ENCODE measurements at regions not wholly inside any gene's neighbourhood (a gene's known extent, or its start where the extent isn't known, plus 50 kb on each side); places are given as distances from the start of the nearest gene placed in this dataset.
"Not testable (repeated sequence)": the region's sequence is repeated elsewhere in the genome, so short reads cannot be mapped to it uniquely, and the experiment has no call there.

DNA sequence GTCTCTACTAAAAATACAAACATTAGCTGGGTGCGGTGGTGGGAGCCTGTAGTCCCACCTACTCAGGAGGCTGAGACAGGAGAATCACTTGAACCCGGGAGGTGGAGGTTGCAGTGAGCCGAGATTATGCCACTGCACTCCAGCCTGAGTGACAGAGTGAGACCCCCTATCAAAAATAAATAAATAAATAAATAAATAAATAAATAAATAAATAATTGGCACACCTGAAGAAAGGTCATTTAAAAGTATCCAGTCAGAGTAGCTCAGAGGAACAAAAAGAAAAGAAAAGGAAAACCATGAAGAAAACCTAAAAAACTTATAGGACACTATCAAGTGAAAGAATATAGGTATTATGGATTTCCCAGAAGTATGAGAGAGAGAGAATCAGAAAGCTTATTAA lies 330.1 kb upstream of the AR start:
- DNase-seq: not testable (repeated sequence)

DNA sequence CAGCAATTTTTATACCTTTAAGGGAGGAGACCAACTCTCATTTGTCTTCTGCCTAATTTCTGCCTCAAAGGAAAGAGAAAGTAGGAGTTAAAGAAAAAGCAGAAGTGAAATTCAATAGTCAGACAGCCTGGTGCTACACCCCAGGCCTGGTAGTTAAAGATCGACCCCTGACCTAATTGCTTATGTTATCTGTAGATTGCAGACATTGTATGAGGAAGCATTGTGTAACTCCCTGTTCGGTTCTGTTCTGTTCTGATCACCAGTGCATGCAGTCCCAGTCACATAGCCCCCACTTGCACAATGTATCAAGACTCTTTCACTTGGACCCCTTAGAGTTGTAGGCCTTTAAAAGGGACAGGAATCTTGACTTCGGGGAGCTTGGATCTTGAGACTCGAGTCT lies 335.9 kb upstream of the AR start:
- DNase-seq: no peak

DNA sequence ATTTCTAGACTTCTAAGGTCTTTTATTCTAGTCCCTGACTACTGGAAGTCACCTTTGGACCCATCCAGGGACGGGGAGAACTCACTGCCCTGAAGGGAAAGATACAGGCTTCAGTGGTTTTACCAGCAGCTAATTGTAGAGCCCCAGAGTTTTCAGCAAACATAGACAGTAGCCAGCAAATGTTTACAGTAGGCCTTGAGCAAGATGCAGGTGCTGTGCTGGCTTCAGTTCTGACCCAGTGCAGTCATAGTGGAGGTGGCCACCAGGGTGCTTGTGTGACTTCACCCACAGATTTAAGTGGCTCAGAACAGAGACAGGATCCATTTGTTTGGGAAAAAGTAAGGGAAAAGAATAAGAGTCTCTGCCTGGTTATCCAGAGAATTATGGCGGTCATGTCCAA lies 384.4 kb upstream of the AR start:
- DNase-seq: no peak

DNA sequence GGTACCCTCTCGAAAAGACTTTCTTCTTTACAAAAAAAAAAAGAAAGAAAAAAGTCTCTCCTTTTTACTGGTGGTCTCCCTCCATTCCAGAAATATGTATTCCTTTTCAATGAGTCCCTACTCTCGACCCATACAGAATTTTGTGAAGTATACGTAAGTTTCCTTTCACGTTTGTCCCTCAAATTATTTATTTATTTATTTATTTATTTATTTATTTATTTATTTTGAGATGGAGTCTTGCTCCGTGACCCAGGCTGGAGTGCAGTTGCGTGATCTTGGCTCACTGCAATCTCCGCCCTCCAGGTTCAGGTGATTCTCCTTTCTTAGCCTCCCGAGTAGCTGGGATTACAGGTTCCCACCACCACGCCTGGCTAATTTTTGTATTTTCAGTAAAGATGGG lies 429.2 kb upstream of the AR start:
- no peak for DNase-seq

GRCh38 chrX:67105758-67106116 lies 438.1 kb upstream of the AR start:
- DNase-seq: no peak

- DNase-seq: no peak
Measured at GRCh38 chrX:67104982-67105757, 438.7 kb upstream of the AR start.

DNA sequence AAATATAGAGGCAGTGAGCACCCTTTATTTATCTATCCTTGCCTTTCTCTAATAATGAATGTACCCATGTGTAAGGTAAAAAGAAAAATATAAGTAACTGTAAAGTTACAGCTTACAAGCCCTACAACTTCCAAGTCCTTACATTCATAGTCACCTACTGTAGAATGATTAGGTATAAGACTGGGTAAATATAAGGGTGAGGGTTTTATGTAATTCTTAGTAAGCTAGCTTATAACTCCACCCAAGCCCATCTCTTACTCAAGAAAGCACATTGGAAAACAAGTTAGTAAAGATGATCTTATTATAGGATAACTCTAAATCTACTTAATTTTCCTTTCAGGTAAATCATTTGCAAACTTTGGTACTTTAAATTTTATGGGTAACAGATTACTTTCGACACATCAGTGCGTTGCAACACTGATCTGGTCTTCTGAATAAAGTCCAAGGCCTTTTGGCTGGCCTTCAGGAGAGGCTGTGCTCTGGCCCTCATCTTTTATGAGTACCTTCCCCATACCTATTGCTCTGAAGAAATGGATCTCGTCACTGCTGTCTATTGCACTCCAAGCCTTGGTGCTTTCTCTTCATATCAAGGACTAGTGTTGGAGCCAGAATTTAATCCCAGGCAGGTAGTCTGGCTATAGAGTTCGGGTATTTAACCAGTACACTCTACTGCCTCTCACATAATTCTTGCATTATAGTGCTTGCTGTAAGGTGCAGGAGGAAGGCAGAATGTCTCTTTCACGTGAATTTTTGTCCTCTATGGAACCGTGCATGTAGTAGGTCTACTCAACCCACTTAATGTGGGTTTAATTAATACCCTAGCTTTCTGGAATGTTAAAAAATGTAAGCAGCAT lies 443.6 kb upstream of the AR start:
- no peak for DNase-seq

DNA sequence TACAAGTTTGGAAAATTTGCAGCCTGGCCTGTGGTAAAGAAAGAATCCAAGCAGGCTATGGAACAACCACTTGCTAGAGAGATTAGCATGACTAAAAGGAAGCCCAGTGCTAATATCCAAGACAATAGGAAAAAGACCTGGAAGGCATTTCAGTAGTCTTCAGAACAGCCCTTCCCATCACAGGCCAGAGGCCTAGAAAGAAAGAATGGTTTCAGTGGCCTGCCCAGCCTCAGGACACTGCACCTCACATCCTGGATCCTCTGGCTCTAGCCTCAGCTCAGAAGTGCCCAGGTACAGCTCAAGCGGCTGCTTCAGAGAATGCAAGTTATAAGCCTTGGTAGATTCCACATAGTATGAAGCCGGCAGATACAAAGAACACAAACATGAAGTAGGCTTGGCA lies 449.8 kb upstream of the AR start:
- no peak for DNase-seq

- no peak for DNase-seq
Measured at GRCh38 chrX:67050760-67051159, 411.9 kb upstream of the EDA2R start.

DNA sequence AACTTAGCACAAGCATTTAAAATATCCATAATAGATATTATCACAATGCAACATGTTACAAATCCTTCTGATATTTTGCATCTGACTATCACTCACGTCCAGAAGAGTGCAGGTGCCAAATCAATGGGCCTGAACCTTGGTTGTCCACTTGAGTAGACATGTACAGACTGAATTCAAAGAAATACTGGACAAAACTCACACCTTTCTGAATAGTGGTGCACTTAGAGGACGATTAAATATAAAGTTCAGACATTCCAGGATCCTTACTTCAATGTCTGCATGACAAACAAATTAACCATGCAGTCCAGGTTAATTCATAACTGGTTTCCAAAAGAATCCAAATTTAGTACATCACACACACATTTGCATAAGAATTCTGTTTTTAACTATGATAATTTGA lies 406.0 kb upstream of the EDA2R start:
- no peak for DNase-seq

DNA sequence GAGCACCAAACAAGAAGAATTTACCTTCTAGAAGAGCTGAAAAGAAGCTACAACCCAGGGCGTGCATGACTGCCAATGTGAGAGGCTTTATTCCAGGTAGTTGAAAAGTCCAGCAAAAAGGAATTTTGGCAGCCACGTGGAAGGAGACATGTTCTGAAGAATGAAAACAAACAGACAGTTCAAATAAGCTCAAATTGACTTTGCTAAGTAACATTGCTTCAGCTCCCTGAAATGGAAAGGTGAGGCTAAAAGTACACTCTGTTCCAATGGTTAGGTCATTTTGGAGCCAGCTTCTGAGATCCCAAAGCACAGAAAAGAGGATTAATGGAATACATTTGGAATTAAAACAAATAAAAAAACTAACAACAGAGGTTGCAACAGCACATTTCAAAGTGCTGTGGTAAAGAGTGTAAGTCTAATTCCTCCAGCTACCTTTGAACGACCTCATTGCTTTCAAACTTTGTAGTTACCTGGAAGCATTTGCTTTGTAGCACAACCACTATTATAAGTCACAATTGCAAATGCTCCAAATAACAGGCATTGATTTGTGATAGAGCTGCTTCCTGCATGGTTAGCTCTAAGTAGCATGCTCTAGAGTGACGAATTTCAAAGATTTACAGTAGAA lies 405.3 kb upstream of the EDA2R start:
- DNase-seq: no peak

- DNase-seq: no peak
Measured at GRCh38 chrX:67004451-67004850, 365.6 kb upstream of the EDA2R start.

DNA sequence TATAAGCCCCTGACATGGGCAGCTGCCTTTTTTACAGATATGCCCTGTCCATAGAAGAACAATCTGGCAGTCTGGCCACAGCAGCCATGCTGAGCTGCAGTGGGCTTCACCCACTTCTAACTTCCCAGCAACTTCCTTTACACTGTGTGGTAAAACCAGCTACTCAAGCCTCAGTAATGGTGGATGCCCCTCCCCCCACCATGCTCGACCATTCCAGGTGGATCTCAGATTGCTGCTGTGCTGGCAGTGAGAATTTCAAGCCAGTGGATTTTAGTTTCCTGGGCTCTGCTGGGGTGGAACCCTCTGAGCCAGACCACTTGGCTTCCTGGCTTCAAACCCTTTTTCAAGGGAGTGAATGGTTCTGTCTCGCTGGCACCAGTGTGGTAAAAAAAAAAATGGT lies 355.9 kb upstream of the EDA2R start:
- DNase-seq: no peak

GRCh38 chrX:66992077-66992476 lies 353.2 kb upstream of the EDA2R start:
- not testable (repeated sequence) for DNase-seq

DNA sequence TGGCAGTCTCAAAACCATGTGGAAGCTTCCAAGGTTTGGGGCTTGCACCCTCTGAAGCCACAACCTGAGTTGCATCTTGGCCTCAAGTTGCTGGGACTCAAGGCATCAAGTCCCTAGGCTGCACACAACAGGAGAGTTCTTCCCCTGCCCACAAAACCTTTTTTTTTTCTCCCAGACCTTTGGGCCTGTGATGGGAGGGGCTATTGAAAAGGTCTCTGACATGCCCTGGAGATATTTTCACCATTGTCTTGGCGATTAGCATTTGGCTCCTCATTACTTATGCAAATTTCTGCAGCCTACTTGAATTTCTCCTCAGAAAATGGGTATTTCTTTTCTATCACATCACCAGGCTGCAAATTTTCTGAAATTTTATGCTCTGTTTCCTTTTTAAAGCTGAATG lies 349.5 kb upstream of the EDA2R start:
- DNase-seq: no peak

DNA sequence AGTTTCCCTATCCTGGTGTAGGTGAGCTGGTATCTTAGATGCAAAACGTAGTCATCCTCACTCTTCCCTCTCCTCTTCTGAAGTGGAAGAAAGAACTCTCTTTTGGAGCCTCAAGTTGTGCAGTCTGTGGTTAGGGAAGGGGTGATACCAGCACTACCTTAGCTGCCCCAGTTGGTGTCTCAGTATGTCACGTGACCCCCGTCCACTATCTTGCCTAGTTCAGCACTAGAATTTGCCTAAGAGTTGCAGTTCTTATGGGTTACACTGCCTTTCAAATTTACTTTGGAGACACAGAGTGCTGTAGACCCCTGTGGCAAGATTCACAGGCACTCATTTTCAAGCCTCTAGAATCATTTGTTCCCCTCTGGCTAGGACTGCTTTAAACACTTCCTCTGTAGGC lies 322.8 kb upstream of the EDA2R start:
- no peak for DNase-seq

GRCh38 chrX:66931713-66932112 lies 292.8 kb upstream of the EDA2R start:
- no peak for DNase-seq

DNA sequence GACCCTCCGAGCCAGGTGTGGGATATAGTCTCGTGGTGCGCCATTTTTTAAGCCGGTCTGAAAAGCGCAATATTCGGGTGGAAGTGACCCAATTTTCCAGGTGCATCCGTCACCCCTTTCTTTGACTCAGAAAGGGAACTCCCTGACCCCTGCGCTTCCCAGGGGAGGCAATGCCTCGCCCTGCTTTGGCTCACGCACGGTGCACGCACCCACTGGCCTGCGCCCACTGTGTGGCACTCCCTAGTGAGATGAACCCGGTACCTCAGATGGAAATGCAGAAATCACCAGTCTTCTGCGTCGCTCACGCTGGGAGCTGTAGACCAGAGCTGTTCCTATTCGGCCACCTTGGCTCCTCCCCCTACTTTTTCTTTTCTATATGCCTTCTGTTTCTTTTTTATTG lies 291.6 kb upstream of the EDA2R start:
- not testable (repeated sequence) for DNase-seq

GRCh38 chrX:66920296-66920695 lies 281.4 kb upstream of the EDA2R start:
- DNase-seq: no peak

DNA sequence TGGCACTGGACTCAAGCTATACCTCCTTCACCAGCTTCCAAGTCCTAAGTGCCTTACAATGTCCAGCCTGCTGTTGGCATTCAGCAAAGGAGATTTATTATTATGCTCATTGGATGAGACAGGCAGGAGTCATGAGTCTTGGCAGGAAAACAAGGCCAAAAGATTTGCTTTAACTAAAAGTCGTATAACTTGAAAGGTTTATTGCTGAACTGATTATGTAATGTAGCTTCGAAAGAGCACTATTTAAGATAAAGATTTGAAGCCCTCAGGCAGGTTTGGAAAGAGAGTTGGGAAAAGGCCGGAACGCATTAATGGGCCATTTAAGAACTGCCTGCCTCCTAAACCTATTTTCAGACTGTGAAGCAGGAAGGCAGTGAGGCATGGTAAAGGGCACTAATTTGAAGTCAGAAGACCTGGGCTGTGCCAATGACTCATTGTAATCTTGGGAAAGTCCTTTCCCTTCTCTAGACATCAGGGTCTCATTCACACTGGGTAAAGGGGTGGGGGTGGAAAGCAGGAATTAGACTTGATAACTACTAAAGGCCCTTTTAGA lies 280.5 kb upstream of the EDA2R start:
- no peak for DNase-seq

DNA sequence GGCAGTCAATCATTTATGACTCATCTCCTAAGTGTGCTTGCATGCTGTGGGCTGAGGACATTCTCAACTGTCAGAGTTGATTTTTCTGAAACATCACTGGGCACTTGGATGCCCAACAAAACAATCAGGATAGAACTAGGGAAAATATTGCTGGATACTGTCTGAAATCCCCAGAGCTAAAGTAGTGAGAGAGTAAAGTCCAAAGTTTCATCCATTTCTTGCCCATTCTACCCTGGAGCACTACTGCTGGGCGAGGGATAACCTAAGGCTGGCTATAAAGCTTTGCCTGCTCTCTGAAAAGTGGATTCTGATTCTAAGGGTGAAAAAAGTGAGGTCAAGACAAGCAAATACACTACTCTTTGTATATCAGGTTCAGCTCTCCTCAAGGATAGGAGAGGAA lies 279.6 kb upstream of the EDA2R start:
- DNase-seq: no peak

DNA sequence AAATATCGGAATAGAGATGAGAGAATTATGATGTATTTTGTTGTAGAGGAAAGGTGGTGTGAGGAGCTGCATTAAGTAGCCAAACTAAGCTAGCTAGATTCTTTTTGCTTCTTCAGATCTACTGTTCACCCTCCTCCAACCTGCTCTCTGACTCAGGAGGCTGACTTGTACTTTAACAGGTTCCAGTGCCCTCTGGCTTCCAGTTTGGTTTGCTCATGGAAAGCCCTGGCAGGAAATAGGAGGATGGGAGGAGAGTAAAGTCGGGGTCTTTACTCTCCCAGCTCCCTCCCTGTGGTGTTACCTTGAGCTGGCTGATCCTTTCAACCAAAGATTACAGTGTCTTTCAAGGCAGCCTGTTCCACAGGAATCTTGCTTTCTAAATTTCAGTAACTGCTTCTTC lies 277.0 kb upstream of the EDA2R start:
- no peak for DNase-seq

DNA sequence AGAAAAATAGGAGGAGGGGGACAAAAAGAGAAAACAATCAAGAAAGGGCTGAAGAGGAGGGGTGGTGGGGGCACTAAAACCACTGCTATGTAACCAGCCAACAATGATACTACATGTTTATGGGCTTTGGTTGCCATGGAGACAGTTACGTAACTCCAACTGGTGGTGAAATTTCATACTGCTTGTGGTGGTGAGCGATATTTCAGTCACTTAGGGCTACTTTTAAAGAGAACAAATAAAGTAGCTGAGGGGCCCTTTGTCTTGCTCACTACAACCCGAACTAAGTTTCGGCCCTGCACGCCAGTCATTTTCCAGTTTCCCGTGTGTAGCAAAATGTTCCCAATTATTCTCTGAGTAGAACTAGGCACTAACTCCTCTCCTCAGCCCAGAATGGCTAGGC lies 275.2 kb upstream of the EDA2R start:
- DNase-seq: no peak

GRCh38 chrX:66912417-66912816 lies 273.5 kb upstream of the EDA2R start:
- DNase-seq: no peak

All from fibroblast of skin of scalp (primary cell).